Cardiac fibroblast (primary cell): ENCODE measurements at regions not wholly inside any gene's neighbourhood (a gene's known extent, or its start where the extent isn't known, plus 50 kb on each side); places are given as distances from the start of the nearest gene placed in this dataset.

Experiments used
- DNase-seq, 2 donors: peaks; one replicate each; pipeline versions ENCODE4 v3.0.0 to v3.0.0-alpha.2; 2010; ENCODE audit warnings: low read depth in 2 of 2
- H3K4me3 ChIP-seq, 2 donors: replicated peaks in 1 of 2; 1 replicate in 1 of 2; 2 replicates in 1 of 2; pipeline ENCODE4 v1.5.1; 2011; ENCODE audit warnings: low read depth in 2 of 2, low read length in 2 of 2, mild to moderate bottlenecking in 2 of 2, moderate library complexity in 1 of 2
- TF ChIP-seq, protein P1 (sequence below): IDR thresholded peaks from one replicate; pipeline ENCODE4 v1.5.1; 2011; ENCODE audit warnings: low read depth, mild to moderate bottlenecking, low read length, inconsistent platforms

- TF ChIP-seq, protein P1, sequence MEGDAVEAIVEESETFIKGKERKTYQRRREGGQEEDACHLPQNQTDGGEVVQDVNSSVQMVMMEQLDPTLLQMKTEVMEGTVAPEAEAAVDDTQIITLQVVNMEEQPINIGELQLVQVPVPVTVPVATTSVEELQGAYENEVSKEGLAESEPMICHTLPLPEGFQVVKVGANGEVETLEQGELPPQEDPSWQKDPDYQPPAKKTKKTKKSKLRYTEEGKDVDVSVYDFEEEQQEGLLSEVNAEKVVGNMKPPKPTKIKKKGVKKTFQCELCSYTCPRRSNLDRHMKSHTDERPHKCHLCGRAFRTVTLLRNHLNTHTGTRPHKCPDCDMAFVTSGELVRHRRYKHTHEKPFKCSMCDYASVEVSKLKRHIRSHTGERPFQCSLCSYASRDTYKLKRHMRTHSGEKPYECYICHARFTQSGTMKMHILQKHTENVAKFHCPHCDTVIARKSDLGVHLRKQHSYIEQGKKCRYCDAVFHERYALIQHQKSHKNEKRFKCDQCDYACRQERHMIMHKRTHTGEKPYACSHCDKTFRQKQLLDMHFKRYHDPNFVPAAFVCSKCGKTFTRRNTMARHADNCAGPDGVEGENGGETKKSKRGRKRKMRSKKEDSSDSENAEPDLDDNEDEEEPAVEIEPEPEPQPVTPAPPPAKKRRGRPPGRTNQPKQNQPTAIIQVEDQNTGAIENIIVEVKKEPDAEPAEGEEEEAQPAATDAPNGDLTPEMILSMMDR = no peak
- no peak overlapping the region for H3K4me3 ChIP-seq
- DNase-seq = no peak
Observed at GRCh38 chr7:145216866-145217265, 381.0 kb upstream of the TPK1 start.

GRCh38 chr7:145212050-145212449 is 376.2 kb upstream of the TPK1 start:
- H3K4me3 ChIP-seq = no peak overlapping the region
- TF ChIP-seq, protein P1 = no peak
- DNase-seq = peak; percentile 1 to 4

DNA sequence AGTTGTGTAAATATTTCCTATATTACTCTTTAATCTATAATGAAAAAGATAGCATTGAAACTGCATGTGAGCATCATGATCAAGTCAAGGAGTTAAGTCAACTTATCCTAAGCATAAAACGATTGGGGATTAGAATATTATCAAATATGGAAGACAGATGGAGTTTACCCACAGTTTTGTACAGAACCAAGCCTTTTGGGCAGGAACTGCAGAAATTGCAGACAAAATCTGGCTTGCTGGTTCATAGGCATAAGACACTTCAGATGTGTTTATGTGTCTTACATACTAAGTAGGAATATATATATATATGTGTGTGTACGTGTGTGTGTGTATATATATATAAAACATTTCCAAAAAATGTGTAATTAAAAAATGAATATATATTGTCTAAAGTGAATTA is 375.4 kb upstream of the TPK1 start:
- DNase-seq = no peak
- TF ChIP-seq, protein P1 = no peak
- no peak overlapping the region for H3K4me3 ChIP-seq

- TF ChIP-seq, protein P1 = no peak
- no peak overlapping the region for H3K4me3 ChIP-seq
- no peak for DNase-seq
Observed at GRCh38 chr7:145193951-145194350, 358.1 kb upstream of the TPK1 start.

DNA sequence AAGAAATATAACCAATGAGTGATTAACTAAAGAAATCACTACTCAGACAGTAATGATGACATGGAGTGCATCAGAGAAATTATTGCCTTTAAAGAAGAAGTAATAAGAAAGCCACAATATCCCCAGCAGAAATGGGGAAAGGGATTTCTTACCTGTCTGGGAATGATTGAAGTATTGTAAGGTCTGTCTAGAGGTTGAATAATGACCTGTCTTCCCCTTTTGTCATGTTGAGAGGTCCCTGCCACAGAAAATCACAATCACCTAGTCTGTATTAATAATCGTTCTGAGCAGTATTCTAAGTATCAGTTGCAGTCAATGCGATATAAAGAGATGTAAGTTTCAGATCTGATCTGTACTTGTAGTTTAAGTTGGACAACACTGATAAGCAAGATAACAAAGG is 349.1 kb upstream of the TPK1 start:
- no peak for DNase-seq
- H3K4me3 ChIP-seq = no peak overlapping the region
- TF ChIP-seq, protein P1 = no peak

- TF ChIP-seq, protein P1 = no peak
- no peak for DNase-seq
- no peak overlapping the region for H3K4me3 ChIP-seq
Observed at GRCh38 chr7:145183069-145183468, 347.2 kb upstream of the TPK1 start.

DNA sequence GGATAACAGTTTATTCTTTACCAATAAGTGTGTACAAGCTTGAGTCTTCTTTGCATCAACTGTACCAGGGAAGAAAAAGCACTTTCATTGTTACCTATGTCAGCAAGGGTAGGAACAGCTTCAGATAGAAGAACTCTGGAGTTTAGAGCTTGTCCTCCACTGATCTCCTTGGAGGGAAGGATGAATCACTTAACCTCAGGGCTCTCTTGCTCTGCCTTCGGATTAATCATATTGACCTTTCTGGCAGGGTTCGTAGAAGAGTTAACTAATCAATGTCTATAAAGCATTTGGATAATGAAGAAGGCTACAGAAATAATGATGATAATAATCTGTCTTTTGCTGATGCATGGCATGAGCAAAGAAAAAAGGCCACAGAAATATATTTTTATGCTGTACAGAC is 339.5 kb upstream of the TPK1 start:
- H3K4me3 ChIP-seq = no peak overlapping the region
- DNase-seq = no peak
- TF ChIP-seq, protein P1 = no peak
